Stimulated activated effector memory CD8-positive, alpha-beta T cell treated with anti-CD3 and anti-CD28 coated beads, Interleukin-12 subunit alpha, Interleukin-12 subunit beta, amount 100 ng/mL, for 72 hours (primary cell): ENCODE measurements at regions not wholly inside any gene's neighbourhood (a gene's known extent, or its start where the extent isn't known, plus 50 kb on each side); places are given as distances from the start of the nearest gene placed in this dataset.
"Not testable (repeated sequence)": the region's sequence is repeated elsewhere in the genome, so short reads cannot be mapped to it uniquely, and the experiment has no call there.

Source experiments
- ATAC-seq: fragments of 150-1000 bp; cut with Tn5 transposase; 2 replicates; pipeline ENCODE4 v1.10.0; 2021
- DNase-seq, 2 donors: peaks; one replicate each; pipeline ENCODE4 v3.0.0; 2021 to 2022; ENCODE audit warnings: low spot score in 2 of 2
- H3K27ac Mint-ChIP-seq: one replicate; pipeline ENCODE4 v1.8.0; 2022; ENCODE audit warnings: mild to moderate bottlenecking, mixed read lengths
- H3K36me3 Mint-ChIP-seq: one replicate; pipeline ENCODE4 v1.8.0; 2022; ENCODE audit warnings: mild to moderate bottlenecking, mixed read lengths
- H3K4me1 Mint-ChIP-seq: one replicate; pipeline ENCODE4 v1.8.0; 2022; ENCODE audit warnings: mixed read lengths
- H3K4me3 Mint-ChIP-seq: one replicate; pipeline ENCODE4 v1.8.0; 2022; ENCODE audit warnings: mild to moderate bottlenecking, mixed read lengths
- H3K9me3 Mint-ChIP-seq: one replicate; pipeline ENCODE4 v1.8.0; 2022; ENCODE audit warnings: mixed read lengths

DNA sequence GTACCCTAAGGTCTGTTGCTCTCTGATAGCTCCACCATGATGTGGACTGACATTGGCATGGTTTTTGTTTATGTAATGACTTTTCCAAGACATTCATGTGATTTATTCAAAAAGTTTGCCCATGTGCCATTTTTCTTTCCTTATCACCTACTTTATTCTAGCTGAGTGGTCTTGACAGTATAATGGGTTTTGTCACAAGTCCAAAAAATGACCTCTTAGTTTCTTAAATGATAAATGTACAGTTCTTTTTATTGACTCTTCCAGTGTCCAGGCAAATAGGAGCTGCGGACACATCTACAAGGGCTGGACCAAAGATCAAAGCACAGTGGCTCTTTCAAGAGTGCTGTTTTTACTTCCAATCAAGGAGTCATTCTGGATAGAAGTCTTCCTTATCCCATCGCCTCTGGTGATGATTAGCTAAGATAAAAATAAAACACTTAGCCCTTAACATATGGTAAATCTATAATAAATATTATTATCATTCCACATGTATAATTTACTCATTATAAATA, 141.4 kb downstream of the MMUT start:
- ATAC-seq = no peak
- Mint-ChIP-seq H3K9me3 (peaks cover 2% of the 10 kb centered on the region), H3K36me3 (no peaks in the 10 kb centered on the region), H3K4me1 (no peaks in the 10 kb centered on the region), H3K4me3 (no peak overlapping the region), H3K27ac (no peak overlapping the region)
- no peak for DNase-seq

DNA sequence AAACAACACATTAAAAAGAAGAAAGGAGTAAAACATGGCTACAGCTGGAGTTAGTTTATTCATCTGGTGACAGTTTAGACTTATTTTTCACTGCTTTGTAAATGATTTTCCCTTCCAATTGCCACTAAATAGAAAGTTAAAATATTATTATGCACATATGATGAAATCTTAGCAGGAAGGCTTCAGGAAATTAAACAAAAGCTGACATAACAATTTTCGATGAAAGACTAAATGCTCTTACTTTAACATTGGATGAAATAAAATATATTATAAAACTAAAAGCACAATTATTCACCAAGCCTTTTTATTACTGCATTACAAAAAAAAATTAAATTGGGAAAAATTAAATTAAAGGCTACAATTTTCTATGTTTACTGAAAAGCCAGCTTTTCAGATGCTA, 158.0 kb downstream of the MMUT start:
- Mint-ChIP-seq H3K27ac (no peak overlapping the region), H3K4me1 (no peaks in the 10 kb centered on the region), H3K4me3 (no peak overlapping the region), H3K36me3 (no peaks in the 10 kb centered on the region), H3K9me3 (peaks cover 9% of the 10 kb centered on the region)
- ATAC-seq (no peak), DNase-seq (no peak)

- not testable (repeated sequence) for H3K27ac Mint-ChIP-seq, ATAC-seq, H3K4me3 Mint-ChIP-seq, DNase-seq, H3K4me1 Mint-ChIP-seq, H3K36me3 Mint-ChIP-seq, H3K9me3 Mint-ChIP-seq
Observed at GRCh38 chr6:49304393-49304792, 158.7 kb downstream of the MMUT start.

GRCh38 chr6:49300911-49301310, 162.1 kb downstream of the MMUT start:
- ATAC-seq (no peak), DNase-seq (no peak)
- Mint-ChIP-seq H3K4me3 (no peak overlapping the region), H3K27ac (no peak overlapping the region), H3K36me3 (no peaks in the 10 kb centered on the region), H3K9me3 (peaks cover 5% of the 10 kb centered on the region), H3K4me1 (no peaks in the 10 kb centered on the region)

DNA sequence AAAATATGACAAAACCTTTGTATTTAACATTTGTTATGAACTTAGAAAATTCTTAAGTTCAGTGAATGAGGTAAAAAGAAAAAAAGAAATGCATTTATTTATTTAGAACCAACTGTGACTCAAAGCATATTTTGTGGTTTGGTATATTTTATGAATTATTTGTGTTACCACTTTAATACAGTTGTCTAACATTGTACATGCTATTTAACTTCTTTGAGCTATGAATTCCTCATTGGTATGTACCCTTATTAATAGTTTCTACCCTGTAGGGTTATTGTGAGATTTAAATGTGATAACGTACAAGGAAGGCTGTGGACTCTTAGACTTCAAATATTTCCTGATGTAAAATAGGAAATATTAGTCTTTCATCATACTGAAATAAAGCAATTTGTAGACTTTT, 162.6 kb downstream of the MMUT start:
- H3K4me3 Mint-ChIP-seq = no peak overlapping the region
- H3K27ac Mint-ChIP-seq = no peak overlapping the region
- no peaks in the 10 kb centered on the region for H3K4me1 Mint-ChIP-seq
- H3K36me3 Mint-ChIP-seq = no peaks in the 10 kb centered on the region
- ATAC-seq (no peak), DNase-seq (no peak)
- H3K9me3 Mint-ChIP-seq = peaks cover 5% of the 10 kb centered on the region

GRCh38 chr6:49299279-49299678, 163.8 kb downstream of the MMUT start:
- DNase-seq = no peak
- no peak for ATAC-seq
- H3K4me3 Mint-ChIP-seq = no peak overlapping the region
- H3K36me3 Mint-ChIP-seq = no peaks in the 10 kb centered on the region
- H3K27ac Mint-ChIP-seq = no peak overlapping the region
- peaks cover 5% of the 10 kb centered on the region for H3K9me3 Mint-ChIP-seq
- H3K4me1 Mint-ChIP-seq = no peaks in the 10 kb centered on the region

GRCh38 chr6:49284180-49284579, 178.9 kb downstream of the MMUT start:
- no peak for ATAC-seq
- Mint-ChIP-seq H3K36me3 (no peaks in the 10 kb centered on the region), H3K9me3 (peaks cover 2% of the 10 kb centered on the region), H3K27ac (no peak overlapping the region), H3K4me3 (no peak overlapping the region), H3K4me1 (no peaks in the 10 kb centered on the region)
- no peak for DNase-seq

DNA sequence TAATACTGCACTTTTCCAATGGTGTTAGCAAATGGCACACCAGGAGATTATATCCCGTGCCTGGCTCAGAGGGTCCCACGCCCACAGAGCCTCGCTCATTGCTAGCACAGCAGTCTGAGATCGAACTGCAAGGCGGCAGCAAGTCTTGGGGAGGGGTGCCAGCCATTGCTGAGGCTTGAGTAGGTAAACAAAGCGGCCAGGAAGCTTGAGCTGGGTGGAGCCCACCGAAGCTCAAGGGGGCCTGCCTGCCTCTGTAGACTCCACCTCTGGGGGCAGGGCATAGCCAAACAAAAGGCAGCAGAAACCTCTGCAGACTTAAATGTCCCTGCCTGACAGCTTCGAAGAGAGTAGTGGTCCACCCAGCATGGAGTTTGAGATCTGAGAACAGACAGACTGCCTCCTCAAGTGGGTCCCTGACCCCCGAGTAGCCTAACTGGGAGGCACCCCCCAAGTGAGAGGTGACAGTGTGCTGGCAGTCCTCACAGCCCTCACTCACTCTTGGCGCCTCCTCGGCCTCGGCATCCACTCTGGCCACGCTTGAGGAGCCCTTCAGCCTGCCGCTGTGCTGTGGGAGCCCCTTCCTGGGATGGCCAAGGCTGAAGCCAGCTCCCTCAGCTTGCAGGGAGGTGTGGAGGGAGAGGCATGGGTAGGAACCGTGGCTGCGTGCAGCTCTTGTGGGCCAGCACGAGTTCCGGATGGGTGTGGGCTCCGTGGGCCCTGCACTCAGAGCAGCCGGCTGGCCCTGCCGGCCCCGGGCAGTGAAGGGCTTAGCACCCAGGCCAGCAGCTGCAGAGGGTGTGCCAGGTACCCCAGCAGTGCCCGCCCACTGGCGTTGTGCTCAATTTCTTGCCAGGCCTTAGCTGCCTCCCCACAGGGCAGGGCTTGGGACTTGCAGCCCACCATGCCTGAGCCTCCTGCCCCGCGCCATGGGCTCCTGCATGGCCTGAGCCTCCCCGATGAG, 188.0 kb downstream of the MMUT start:
- not testable (repeated sequence) for H3K4me1 Mint-ChIP-seq, DNase-seq, H3K36me3 Mint-ChIP-seq, H3K4me3 Mint-ChIP-seq, H3K27ac Mint-ChIP-seq, ATAC-seq
- peaks cover 18% of the 10 kb centered on the region for H3K9me3 Mint-ChIP-seq

GRCh38 chr6:49269190-49269589, 193.9 kb downstream of the MMUT start:
- Mint-ChIP-seq H3K36me3 (no peaks in the 10 kb centered on the region), H3K9me3 (peaks cover 12% of the 10 kb centered on the region), H3K27ac (no peak overlapping the region), H3K4me3 (no peak overlapping the region), H3K4me1 (no peaks in the 10 kb centered on the region)
- ATAC-seq (no peak), DNase-seq (no peak)

- Mint-ChIP-seq H3K36me3 (no peaks in the 10 kb centered on the region), H3K9me3 (peaks cover 8% of the 10 kb centered on the region), H3K4me1 (no peaks in the 10 kb centered on the region), H3K27ac (no peak overlapping the region), H3K4me3 (no peak overlapping the region)
- DNase-seq = no peak
- no peak for ATAC-seq
Observed at GRCh38 chr6:49264909-49265308, 198.1 kb downstream of the MMUT start.

GRCh38 chr6:49264496-49264895, 198.6 kb downstream of the MMUT start:
- DNase-seq = no peak

DNA sequence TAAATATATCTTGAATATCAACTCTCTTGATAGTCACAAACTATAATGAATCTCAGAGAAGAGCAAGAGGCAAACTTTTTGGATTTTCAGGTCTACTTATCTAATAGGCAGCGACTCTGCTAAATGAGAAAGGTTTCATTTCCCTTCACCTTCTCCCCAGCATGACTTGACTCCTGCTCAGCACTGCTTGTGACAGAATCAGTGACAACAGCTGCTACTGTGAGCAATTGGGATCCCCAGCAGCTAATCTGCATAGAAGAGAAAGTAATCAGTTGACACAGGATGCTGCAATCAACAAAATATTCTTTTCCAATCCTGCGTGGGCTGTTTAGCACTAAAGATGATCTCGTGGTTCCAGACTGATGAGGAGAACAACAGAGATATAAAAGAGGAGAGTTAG, 205.5 kb downstream of the MMUT start:
- Mint-ChIP-seq H3K9me3 (peaks cover 7% of the 10 kb centered on the region), H3K4me1 (no peaks in the 10 kb centered on the region), H3K4me3 (no peak overlapping the region), H3K27ac (no peak overlapping the region), H3K36me3 (no peaks in the 10 kb centered on the region)
- no peak for ATAC-seq
- no peak for DNase-seq

More at GRCh38 chr6:49264496-49264895, 198.6 kb downstream of the MMUT start:
- Mint-ChIP-seq H3K36me3 (no peaks in the 10 kb centered on the region), H3K4me3 (no peak overlapping the region), H3K9me3 (peaks cover 8% of the 10 kb centered on the region), H3K4me1 (no peaks in the 10 kb centered on the region), H3K27ac (no peak overlapping the region)
- no peak for ATAC-seq

- Mint-ChIP-seq H3K4me1 (no peaks in the 10 kb centered on the region), H3K9me3 (peaks cover 3% of the 10 kb centered on the region), H3K36me3 (no peaks in the 10 kb centered on the region), H3K27ac (no peak overlapping the region), H3K4me3 (no peak overlapping the region)
- no peak for DNase-seq
- no peak for ATAC-seq
Observed at GRCh38 chr6:49255335-49255734, 207.7 kb downstream of the MMUT start.

- no peak for DNase-seq
Observed at GRCh38 chr6:49252901-49253300, 210.2 kb downstream of the MMUT start.

DNA sequence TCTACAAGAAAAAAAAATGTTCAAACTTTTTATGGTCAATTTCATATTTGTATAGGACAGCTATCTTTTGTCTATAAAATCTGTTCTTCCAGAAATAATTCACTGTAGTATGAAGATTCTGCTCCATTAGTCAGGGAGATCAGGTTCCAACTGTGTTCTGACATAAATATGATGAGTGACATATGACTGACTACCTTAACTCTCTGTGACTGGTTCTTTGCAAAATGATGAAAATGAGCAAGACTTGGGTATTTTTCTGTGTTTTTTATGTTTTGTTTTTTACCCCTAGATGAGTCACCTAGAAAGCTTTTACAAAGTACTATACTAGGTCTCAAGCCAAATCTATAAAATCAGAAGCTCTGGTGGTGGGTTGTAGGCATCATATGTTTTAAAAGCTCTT, 229.6 kb downstream of the MMUT start:
- H3K4me3 Mint-ChIP-seq = no peak overlapping the region
- no peak overlapping the region for H3K27ac Mint-ChIP-seq
- peaks cover 18% of the 10 kb centered on the region for H3K9me3 Mint-ChIP-seq
- ATAC-seq (no peak), DNase-seq (no peak)
- H3K4me1 Mint-ChIP-seq = no peaks in the 10 kb centered on the region
- no peaks in the 10 kb centered on the region for H3K36me3 Mint-ChIP-seq

More at GRCh38 chr6:49252901-49253300, 210.2 kb downstream of the MMUT start:
- H3K9me3 Mint-ChIP-seq = no peaks in the 10 kb centered on the region
- H3K4me3 Mint-ChIP-seq = no peak overlapping the region
- H3K27ac Mint-ChIP-seq = no peak overlapping the region
- no peaks in the 10 kb centered on the region for H3K36me3 Mint-ChIP-seq
- no peaks in the 10 kb centered on the region for H3K4me1 Mint-ChIP-seq
- ATAC-seq = no peak

- no peak overlapping the region for H3K27ac Mint-ChIP-seq
- DNase-seq = no peak
- no peak overlapping the region for H3K4me3 Mint-ChIP-seq
- H3K9me3 Mint-ChIP-seq = peaks cover 8% of the 10 kb centered on the region
- no peak for ATAC-seq
- H3K4me1 Mint-ChIP-seq = no peaks in the 10 kb centered on the region
- no peaks in the 10 kb centered on the region for H3K36me3 Mint-ChIP-seq
Observed at GRCh38 chr6:49225471-49225870, 237.6 kb downstream of the MMUT start.
